ENCODE measurements at regions not wholly inside any gene's neighbourhood (a gene's known extent, or its start where the extent isn't known, plus 50 kb on each side); places are given as distances from the start of the nearest gene placed in this dataset.

DNA sequence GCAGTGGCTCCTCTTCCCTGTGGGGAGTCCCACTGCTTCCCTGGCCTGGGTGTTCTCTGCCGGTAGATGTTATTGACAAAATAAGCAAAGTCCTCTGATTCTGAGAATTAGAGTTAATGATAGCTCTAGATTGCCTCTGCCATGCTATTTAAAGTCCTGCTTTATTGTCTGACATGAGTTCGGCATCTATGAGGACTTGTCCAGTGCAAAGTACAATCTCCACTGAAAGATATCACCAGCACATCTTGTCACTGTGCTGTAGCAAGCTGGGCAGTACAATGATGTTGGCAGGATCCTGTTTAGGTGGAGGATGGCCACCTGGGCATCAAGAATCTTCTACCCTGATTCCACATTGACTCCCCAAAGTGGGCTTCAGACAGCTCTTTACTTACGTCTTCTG, 54.0 kb upstream of the ATP5PO start:
- TF ChIP-seq GABPA (IDR thresholded peaks at IDR 0.05 in 1 of 2, conservative IDR thresholded peaks at IDR 0.05 in 1 of 2) (no peak), ZBTB33 (IDR thresholded peaks at IDR 0.05) (no peak), ATF3 (IDR thresholded peaks at IDR 0.05) (no peak), JUND (IDR thresholded peaks at IDR 0.05) (no peak), REST (IDR thresholded peaks at IDR 0.05) (no peak), YY1 (IDR thresholded peaks at IDR 0.05) (no peak), TAF1 (conservative IDR thresholded peaks at IDR 0.05) (no peak)
- TF ChIP-seq, protein P1, sequence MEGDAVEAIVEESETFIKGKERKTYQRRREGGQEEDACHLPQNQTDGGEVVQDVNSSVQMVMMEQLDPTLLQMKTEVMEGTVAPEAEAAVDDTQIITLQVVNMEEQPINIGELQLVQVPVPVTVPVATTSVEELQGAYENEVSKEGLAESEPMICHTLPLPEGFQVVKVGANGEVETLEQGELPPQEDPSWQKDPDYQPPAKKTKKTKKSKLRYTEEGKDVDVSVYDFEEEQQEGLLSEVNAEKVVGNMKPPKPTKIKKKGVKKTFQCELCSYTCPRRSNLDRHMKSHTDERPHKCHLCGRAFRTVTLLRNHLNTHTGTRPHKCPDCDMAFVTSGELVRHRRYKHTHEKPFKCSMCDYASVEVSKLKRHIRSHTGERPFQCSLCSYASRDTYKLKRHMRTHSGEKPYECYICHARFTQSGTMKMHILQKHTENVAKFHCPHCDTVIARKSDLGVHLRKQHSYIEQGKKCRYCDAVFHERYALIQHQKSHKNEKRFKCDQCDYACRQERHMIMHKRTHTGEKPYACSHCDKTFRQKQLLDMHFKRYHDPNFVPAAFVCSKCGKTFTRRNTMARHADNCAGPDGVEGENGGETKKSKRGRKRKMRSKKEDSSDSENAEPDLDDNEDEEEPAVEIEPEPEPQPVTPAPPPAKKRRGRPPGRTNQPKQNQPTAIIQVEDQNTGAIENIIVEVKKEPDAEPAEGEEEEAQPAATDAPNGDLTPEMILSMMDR (IDR thresholded peaks at IDR 0.05; ENCODE audit: low read depth, low read length, missing input control), result no peak
- TF ChIP-seq, protein P2, sequence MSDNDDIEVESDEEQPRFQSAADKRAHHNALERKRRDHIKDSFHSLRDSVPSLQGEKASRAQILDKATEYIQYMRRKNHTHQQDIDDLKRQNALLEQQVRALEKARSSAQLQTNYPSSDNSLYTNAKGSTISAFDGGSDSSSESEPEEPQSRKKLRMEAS (IDR thresholded peaks at IDR 0.05), result no peak

Data from liver (tissue), 3 donors.